ENCODE measurements at regions not wholly inside any gene's neighbourhood (a gene's known extent, or its start where the extent isn't known, plus 50 kb on each side); places are given as distances from the start of the nearest gene placed in this dataset.
A peak's percentile ranks its signal among the peaks of the same experiment; 100 is the strongest.

- no peak for DNase-seq (ENCODE audit: low spot score)
Observed at GRCh38 chr5:23579566-23579965, 72.2 kb downstream of the PRDM9 start.

GRCh38 chr5:23583081-23583480, 75.7 kb downstream of the PRDM9 start:
- no peak for DNase-seq (ENCODE audit: low spot score)

GRCh38 chr5:23588841-23589326, 81.5 kb downstream of the PRDM9 start:
- DNase-seq (ENCODE audit: low spot score), result peak; percentile 90

- DNase-seq (ENCODE audit: low spot score), result no peak
Observed at GRCh38 chr5:23591250-23591649, 83.8 kb downstream of the PRDM9 start.

GRCh38 chr5:23606927-23607326, 99.5 kb downstream of the PRDM9 start:
- DNase-seq (ENCODE audit: low spot score), result no peak

- DNase-seq (ENCODE audit: low spot score), result no peak
Observed at GRCh38 chr5:23612701-23613100, 105.3 kb downstream of the PRDM9 start.

GRCh38 chr5:23613566-23613965, 106.2 kb downstream of the PRDM9 start:
- DNase-seq (ENCODE audit: low spot score), result no peak

GRCh38 chr5:23614422-23614821, 107.0 kb downstream of the PRDM9 start:
- no peak for DNase-seq (ENCODE audit: low spot score)

GRCh38 chr5:23626961-23627360, 119.6 kb downstream of the PRDM9 start:
- DNase-seq (ENCODE audit: low spot score), result no peak

- DNase-seq (ENCODE audit: low spot score), result no peak
Observed at GRCh38 chr5:23627976-23628375, 120.6 kb downstream of the PRDM9 start.

- DNase-seq (ENCODE audit: low spot score), result no peak
Observed at GRCh38 chr5:23629396-23629795, 122.0 kb downstream of the PRDM9 start.

- no peak for DNase-seq (ENCODE audit: low spot score)
Observed at GRCh38 chr5:23631302-23632045, 124.1 kb downstream of the PRDM9 start.

GRCh38 chr5:23635938-23636337, 128.5 kb downstream of the PRDM9 start:
- no peak for DNase-seq (ENCODE audit: low spot score)

GRCh38 chr5:23639326-23639725, 131.9 kb downstream of the PRDM9 start:
- no peak for DNase-seq (ENCODE audit: low spot score)

- no peak for DNase-seq (ENCODE audit: low spot score)
Observed at GRCh38 chr5:23648656-23649055, 141.2 kb downstream of the PRDM9 start.

GRCh38 chr5:23649594-23649993, 142.2 kb downstream of the PRDM9 start:
- DNase-seq (ENCODE audit: low spot score), result no peak

- DNase-seq (ENCODE audit: low spot score), result no peak
Observed at GRCh38 chr5:23655674-23656073, 148.3 kb downstream of the PRDM9 start.

- DNase-seq (ENCODE audit: low spot score), result peak; percentile 18
Observed at GRCh38 chr5:23675456-23675855, 168.0 kb downstream of the PRDM9 start.

GRCh38 chr5:23677996-23678395, 170.6 kb downstream of the PRDM9 start:
- DNase-seq (ENCODE audit: low spot score), result no peak

GRCh38 chr5:23684103-23684502, 176.7 kb downstream of the PRDM9 start:
- DNase-seq (ENCODE audit: low spot score), result no peak

- DNase-seq (ENCODE audit: low spot score), result no peak
Observed at GRCh38 chr5:23703940-23704855, 196.8 kb downstream of the PRDM9 start.

- no peak for DNase-seq (ENCODE audit: low spot score)
Observed at GRCh38 chr5:23717486-23717885, 210.1 kb downstream of the PRDM9 start.

- DNase-seq (ENCODE audit: low spot score), result no peak
Observed at GRCh38 chr5:23718564-23718963, 211.2 kb downstream of the PRDM9 start.
